ENCODE measurements at regions not wholly inside any gene's neighbourhood (a gene's known extent, or its start where the extent isn't known, plus 50 kb on each side); places are given as distances from the start of the nearest gene placed in this dataset.
"Not testable (repeated sequence)": the region's sequence is repeated elsewhere in the genome, so short reads cannot be mapped to it uniquely, and the experiment has no call there.

- no peak for TF ChIP-seq CTCF (IDR thresholded peaks at IDR 0.05; ENCODE audit: extremely low read depth, missing control alignments)
- DNase-seq (ENCODE audit: low spot score) = no peak
Observed at GRCh38 chr3:81336470-81336869, 425.0 kb downstream of the GBE1 start.

- not testable (repeated sequence) for DNase-seq (ENCODE audit: low spot score)
Observed at GRCh38 chr3:81329835-81330234, 431.6 kb downstream of the GBE1 start.

DNA sequence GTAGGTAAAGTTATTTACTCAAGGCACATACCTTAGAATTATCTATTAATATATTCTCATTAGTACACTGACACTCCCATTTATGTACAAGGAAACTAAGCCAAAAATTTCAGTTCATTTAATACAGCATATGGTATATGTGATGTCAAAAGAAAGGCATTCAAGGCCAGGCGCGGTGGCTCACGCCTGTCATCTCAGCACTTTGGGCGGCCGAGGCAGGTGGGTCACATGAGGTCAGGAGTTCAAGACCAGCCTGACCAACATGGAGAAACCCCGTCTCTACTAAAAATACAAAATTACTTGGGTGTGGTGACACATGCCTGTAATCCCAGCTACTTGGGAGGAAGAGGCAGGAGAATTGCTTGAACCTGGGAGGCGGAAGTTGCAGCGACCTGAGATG, 435.2 kb downstream of the GBE1 start:
- TF ChIP-seq CTCF (IDR thresholded peaks at IDR 0.05; ENCODE audit: extremely low read depth, missing control alignments) = no peak
- no peak for DNase-seq (ENCODE audit: low spot score)

- DNase-seq (ENCODE audit: low spot score) = no peak
- TF ChIP-seq CTCF (IDR thresholded peaks at IDR 0.05; ENCODE audit: extremely low read depth, missing control alignments) = no peak
Observed at GRCh38 chr3:81320862-81321261, 440.6 kb downstream of the GBE1 start.

- TF ChIP-seq CTCF (IDR thresholded peaks at IDR 0.05; ENCODE audit: extremely low read depth, missing control alignments) = no peak
- DNase-seq (ENCODE audit: low spot score) = no peak
Observed at GRCh38 chr3:81315030-81315429, 446.4 kb downstream of the GBE1 start.

DNA sequence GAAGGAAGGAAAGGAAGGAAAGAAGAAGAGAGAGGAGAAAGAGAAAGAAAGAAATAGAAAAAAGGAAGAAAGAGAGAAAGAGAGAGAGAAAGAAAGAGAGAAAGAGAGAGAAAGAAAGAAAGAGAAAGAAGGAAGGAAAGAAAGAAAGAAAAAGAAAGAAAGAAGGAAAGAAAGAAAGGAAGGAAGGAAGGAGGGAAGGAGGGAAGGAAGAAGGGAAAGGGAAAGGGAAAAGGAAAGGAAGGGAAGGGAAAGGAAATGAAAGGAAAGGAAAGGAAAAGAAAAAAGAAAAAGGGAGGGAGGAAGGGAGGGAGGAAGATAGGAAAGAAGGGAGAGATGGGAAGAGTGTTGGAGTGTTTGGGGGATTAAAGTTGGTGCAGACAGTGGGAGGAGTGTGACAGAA, 450.1 kb downstream of the GBE1 start:
- no peak for DNase-seq (ENCODE audit: low spot score)
- TF ChIP-seq CTCF (IDR thresholded peaks at IDR 0.05; ENCODE audit: extremely low read depth, missing control alignments) = no peak

GRCh38 chr3:81308306-81308705, 453.1 kb downstream of the GBE1 start:
- no peak for TF ChIP-seq CTCF (IDR thresholded peaks at IDR 0.05; ENCODE audit: extremely low read depth, missing control alignments)
- no peak for DNase-seq (ENCODE audit: low spot score)

DNA sequence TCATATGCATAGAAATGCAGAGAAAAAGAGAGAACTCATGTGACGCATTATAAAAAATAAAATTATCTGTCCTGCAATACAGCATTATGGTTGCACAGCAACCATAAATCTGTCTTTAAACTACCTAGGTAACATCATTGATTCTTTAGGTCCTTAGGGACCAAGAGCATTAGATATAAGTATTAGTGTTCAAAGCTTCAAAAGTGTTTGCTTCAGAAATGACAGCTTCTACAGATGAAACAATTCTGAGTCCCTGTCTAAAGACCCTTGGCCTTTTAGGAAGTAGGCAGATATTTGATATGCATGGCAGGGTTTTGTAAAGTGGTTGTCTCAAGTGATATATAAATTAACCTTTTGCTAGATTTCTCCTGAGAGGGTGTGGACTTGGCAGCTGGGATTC, 454.2 kb downstream of the GBE1 start:
- no peak for DNase-seq (ENCODE audit: low spot score)
- no peak for TF ChIP-seq CTCF (IDR thresholded peaks at IDR 0.05; ENCODE audit: extremely low read depth, missing control alignments)

All from GM20000 (cell line).